ENCODE measurements at regions not wholly inside any gene's neighbourhood (a gene's known extent, or its start where the extent isn't known, plus 50 kb on each side); places are given as distances from the start of the nearest gene placed in this dataset.

GRCh38 chr10:128263891-128264688, 137.9 kb upstream of the MKI67 start:
- DNase-seq (ENCODE audit: low read depth), result peak; percentile 63
- peak; percentile 58 for TF ChIP-seq CTCF (IDR thresholded peaks at IDR 0.05; ENCODE audit: insufficient read depth, low read depth, low read length, missing control alignments)
- no peak overlapping the region for H3K4me3 ChIP-seq (ENCODE audit: low read depth, low read length)

- TF ChIP-seq CTCF (IDR thresholded peaks at IDR 0.05; ENCODE audit: insufficient read depth, low read depth, low read length, missing control alignments), result no peak
- no peak for DNase-seq (ENCODE audit: low read depth)
- no peak overlapping the region for H3K4me3 ChIP-seq (ENCODE audit: low read depth, low read length)
These were observed 139.4 kb upstream of the MKI67 start for GRCh38 chr10:128265596-128265995.

- TF ChIP-seq CTCF (IDR thresholded peaks at IDR 0.05; ENCODE audit: insufficient read depth, low read depth, low read length, missing control alignments), result no peak
- DNase-seq (ENCODE audit: low read depth), result no peak
- no peak overlapping the region for H3K4me3 ChIP-seq (ENCODE audit: low read depth, low read length)
These were observed 141.4 kb upstream of the MKI67 start for GRCh38 chr10:128267581-128267980.

- no peak overlapping the region for H3K4me3 ChIP-seq (ENCODE audit: low read depth, low read length)
- DNase-seq (ENCODE audit: low read depth), result peak; percentile 17
- TF ChIP-seq CTCF (IDR thresholded peaks at IDR 0.05; ENCODE audit: insufficient read depth, low read depth, low read length, missing control alignments), result peak; percentile 50
These were observed 141.9 kb upstream of the MKI67 start for GRCh38 chr10:128268015-128268722.

GRCh38 chr10:128274938-128275337, 148.7 kb upstream of the MKI67 start:
- DNase-seq (ENCODE audit: low read depth), result peak; percentile 13
- no peak for TF ChIP-seq CTCF (IDR thresholded peaks at IDR 0.05; ENCODE audit: insufficient read depth, low read depth, low read length, missing control alignments)
- no peak overlapping the region for H3K4me3 ChIP-seq (ENCODE audit: low read depth, low read length)

- no peak for TF ChIP-seq CTCF (IDR thresholded peaks at IDR 0.05; ENCODE audit: insufficient read depth, low read depth, low read length, missing control alignments)
- H3K4me3 ChIP-seq (ENCODE audit: low read depth, low read length), result no peak overlapping the region
- no peak for DNase-seq (ENCODE audit: low read depth)
These were observed 149.4 kb upstream of the MKI67 start for GRCh38 chr10:128275388-128276177.

Measured in GM12865 (cell line).